Left colon (tissue), 2 donors: ENCODE measurements at regions not wholly inside any gene's neighbourhood (a gene's known extent, or its start where the extent isn't known, plus 50 kb on each side); places are given as distances from the start of the nearest gene placed in this dataset.
"Not testable (repeated sequence)": the region's sequence is repeated elsewhere in the genome, so short reads cannot be mapped to it uniquely, and the experiment has no call there.

Source experiments
- ATAC-seq: fragments of 200-7000 bp; cut with Tn5 transposase; one replicate; pipeline ENCODE4 v1.9.1; 2020; ENCODE audit warnings: mild to moderate bottlenecking, moderate library complexity
- DNase-seq, 2 donors: peaks; one replicate each; pipeline ENCODE4 v3.0.0-alpha.2; 2020
- intact Hi-C, 2 donors: fragments of 100-400 bp; cut with DNase I in 1 of 2; cut with micrococcal nuclease in 1 of 2; formaldehyde crosslinking; loops; one replicate each; pipeline versions ENCODE4 v1.11.2 to v1.14.0; 2022; cut with DNase I, micrococcal nuclease
- donor health status: DM: no; HTN: no; CAD: no.
- donor health status: DM: yes; HTN: yes; CAD: no.

DNA sequence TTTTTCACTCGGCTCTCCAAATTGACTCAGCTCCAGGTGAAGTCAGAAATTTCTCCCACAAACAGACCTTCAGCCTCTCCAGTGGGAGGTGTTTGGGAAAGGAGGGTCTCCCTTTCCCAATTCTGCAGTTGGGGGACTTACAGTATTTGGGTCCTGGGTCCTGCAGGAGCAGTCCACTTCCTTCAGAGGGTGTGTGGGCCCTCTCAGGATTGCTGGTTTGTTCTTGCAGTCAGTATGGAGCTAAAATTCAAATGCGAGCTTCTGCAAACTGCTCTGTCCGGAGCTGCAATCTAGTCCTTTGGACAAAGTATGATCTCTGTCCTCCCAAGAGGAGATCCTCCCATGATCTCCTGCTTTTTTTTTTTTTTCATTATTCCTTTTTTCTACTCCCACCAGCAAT lies 87.9 kb upstream of the MSTN start:
- ATAC-seq (no peak), DNase-seq (no peak)
- intact Hi-C loops = no loop called here

DNA sequence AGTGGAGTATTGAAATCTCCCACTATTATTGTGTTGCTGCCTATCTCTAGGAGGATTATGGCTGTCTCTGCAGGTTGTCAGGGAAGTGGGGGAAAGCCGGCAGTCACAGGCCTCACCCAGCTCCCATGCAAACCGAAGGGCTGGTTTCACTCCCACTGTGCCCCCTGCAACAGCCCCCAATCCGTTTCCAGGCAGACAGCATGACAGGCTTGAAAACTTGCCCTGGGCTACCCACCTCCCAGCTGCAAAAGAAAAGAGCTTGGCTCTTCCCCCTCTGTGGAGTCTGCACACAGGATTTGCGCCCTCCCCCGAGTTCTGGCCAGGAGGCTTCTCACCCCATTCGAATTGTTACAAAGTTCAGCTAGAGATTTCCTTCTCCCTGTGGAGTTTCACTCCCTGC lies 87.4 kb upstream of the MSTN start:
- no peak for DNase-seq
- ATAC-seq = no peak
- intact Hi-C loops = no loop called here

DNA sequence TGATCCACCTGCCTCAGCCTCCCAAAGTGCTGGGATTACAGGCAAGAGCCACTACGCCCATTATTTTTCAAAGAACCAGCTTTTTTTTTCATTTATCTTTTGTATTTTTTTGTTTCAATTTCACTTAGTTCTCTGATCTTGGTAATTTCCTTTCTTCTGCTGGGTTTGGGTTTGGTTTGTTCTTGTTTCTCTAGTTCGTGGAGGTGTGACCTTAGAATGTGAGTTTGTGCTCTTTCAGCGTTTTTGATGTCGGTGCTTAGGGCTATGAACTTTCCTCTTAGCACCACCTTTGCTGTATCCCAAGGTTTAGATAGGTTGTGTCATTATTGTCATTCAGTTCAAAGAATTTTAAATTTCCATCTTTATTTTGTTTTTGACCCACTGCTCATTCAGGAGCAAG lies 86.7 kb upstream of the MSTN start:
- intact Hi-C loops = no loop called here
- no peak for DNase-seq
- ATAC-seq = no peak

DNA sequence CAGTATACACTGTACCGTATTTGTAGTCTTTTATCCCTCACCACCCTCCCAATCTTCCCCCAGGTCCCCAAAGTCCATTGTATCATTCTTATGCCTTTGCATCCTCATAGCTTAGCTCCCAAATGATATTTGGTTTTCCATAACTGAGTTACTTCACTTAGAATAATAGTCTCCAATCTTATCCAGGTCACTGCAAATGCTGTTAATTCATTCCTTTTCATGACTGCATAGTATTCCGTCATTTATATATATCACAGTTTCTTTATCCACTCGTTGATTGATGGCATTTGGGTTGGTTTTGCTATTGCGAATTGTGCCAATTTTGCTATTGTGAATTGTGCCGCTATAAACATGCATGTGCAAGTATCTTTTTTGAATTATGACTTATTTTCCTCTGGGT lies 83.6 kb upstream of the MSTN start:
- intact Hi-C loops, DNase-seq, ATAC-seq: not testable (repeated sequence)

DNA sequence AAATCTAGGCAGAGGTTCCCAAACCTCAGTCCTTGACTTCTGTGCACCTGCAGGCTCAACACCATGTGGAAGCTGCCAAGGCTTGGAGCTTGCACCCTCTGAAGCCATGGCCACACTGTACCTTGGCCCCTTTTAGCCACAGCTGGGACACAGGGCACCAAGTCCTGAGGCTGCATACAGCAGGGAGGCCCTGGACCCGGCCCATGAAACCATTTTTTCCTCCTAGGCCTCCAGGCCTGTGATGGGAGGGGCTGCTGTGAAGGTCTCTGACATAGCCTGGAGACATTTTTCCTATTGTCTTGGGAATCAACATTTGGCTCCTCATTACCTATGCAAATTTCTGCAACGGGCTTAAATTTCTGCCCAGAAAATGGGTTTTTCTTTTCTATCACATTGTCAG lies 77.9 kb upstream of the MSTN start:
- DNase-seq, intact Hi-C loops, ATAC-seq: not testable (repeated sequence)

DNA sequence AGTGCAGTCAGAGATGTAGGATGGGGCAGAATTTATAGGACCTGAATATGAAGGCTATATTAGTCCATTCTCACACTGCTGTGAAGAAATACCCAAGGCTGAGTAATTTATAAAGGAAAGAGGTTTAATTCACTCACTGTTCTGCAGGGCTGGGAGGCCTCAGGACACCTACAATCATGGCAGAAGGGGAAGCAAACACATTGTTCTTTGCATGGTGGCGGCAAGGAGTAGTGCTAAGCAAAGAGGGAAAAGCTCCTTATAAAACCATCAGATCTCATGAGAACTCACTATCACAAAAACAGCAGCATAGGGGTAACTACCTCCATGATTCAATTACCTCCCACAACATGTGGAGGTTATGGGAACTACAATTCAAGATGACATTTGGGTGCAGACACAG lies 76.8 kb upstream of the MSTN start:
- DNase-seq = no peak
- intact Hi-C loops = no loop called here
- no peak for ATAC-seq

DNA sequence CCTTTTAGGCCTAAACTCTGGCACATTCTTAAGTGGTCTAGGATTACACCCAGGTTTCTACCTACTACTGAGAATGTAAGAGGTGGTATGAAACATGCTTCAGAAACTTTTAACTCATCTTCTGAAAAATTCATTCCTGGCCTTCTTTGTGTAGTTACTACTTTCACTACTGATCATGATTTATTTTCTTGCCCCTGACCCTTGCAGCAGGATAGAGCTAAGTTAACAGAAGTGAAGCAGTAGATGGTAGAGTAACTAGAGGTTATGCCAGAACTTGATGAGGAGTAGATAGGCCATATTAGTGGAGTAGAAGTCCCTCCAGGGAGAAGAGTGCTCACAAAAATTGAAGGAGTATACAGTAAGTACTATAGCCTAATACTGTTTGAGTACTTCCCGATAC lies 75.5 kb upstream of the MSTN start:
- DNase-seq (no peak), ATAC-seq (no peak)
- intact Hi-C loops = no loop called here

DNA sequence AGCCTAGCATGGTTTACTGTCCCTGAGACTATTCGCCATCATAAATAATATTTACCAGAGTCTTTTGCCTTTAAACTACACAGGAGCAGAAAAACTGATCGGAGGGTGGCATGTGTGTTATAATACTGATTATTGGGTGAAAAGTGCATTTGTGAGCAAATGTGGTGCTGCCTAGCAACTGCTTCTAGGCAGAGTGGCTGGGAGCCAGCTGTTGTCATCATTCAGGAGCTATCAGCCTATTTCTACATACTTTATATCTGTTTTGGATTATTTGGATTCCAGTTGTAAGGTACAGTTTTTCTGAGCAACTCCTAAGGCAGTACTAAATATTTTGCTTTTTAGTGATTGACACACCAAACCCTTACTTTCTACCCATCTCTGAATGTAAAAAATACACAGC lies 75.0 kb upstream of the MSTN start:
- ATAC-seq = no peak
- intact Hi-C loops = no loop called here
- DNase-seq = no peak

DNA sequence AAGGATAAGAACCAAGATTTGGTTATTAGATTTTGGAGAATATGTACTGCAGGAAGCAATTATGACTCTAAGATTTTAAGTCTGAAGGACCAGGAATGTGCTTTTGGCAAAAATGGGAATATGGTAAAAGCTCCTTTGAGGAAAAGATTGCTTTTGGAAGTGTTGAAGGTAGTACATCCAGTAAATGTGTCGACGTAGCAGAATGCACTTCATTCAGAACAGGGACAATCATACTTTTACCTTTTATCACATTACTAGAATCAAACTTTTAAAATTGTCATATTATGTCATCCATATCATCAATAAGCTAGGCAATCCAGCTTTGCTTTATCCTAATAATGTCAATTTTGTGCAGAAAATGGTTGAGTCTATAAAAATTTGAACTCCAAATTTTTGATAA lies 74.3 kb upstream of the MSTN start:
- DNase-seq = no peak
- no peak for ATAC-seq
- intact Hi-C loops = no loop called here

DNA sequence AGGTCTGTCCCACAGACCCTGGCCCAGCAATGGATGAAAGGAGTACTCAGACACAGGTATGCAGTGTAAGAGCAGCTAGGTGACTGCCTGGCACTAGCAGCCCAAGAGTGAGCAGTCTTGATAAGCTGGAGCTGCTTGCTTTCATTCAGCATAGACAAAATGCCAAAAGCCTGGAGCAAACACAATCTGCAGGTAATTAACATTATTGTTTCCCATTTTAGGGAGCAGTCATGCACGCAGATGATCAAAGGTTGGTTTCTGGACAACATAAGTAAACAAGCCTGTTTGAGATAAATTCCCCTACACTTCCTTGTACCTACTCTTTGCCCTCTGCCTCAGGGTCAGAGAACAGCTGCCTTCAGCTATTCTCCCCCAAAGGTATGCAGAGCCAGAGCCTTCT lies 73.7 kb upstream of the MSTN start:
- intact Hi-C loops = no loop called here
- ATAC-seq (peak; percentile 97), DNase-seq (peak in 1 of 2 donors; percentile 33)

DNA sequence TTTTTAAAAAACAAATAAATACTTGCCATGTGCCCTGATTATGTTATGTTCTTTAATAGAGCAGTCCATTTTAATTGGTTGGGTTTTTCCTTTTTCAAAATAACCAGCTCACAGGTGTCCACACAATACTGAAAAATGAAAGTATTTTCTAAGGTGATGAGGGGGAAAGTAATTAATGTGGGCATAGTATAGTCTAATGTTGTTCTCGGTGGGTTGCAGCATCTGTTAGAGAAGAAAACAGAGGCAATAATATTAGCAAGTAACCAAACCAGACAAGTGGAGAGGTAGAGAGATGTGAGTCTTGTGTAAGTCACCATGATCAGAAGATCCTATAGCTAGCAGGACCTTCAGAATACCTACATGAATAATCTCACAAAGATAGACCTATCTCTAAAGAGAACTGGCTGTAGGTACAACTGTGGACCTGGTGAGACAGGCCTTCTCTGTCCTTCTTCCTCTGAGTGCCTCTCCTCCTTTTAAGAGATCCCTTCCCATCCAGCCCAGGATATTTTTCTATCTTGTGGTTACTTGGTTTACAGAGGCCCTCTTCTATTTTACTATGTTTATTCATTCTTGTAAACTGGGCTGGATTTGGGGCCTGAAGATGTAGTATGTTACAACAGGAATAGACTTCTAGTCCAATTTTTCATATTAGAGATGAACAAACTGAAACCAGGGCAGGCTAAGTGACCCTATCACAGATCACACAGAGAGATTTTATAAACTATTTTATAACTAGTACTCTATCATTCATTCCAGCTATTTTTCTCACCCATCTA lies 67.1 kb upstream of the MSTN start:
- no peak for ATAC-seq

DNA sequence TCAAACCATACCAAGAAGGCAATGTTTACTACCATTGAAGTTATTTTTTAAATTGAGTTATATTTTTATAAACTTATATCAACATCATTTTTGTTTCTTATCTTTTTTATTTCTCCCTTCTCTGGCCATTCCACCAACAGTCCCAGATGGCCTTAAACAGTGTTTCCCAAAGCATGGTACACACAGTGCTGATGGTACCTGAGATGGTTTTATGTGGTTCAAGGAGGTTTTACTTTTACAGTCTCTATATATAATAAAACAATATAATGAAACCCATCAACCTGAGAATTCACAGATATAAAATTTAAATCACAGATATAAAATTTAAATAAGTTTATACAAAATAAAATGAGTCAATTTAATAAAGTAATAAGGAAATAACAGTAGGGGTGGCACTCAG lies 65.1 kb upstream of the MSTN start:
- intact Hi-C loops = no loop called here
- DNase-seq (no peak), ATAC-seq (peak; percentile 96)

More for the DNA sequence above, 67.1 kb upstream of the MSTN start:
- intact Hi-C loops = no loop called here
- no peak for DNase-seq

DNA sequence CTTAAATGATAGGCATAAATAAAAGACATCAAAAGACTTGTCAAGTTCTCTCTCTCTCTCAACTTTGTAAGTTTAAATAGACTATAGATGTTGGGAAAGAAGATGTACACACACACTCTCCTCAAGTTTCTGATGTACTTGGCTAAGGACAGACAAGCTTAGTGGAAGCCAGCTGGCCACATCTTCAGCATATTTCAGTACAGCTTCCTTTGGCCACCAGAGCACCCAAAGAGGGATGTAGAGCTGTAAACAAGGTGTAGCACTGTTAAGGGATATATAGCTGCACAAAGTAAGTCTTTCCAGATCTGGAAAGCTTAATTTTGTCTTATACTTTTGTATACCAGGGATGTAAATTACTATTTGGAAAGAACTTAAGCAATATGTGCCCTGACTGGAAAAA lies 64.3 kb upstream of the MSTN start:
- intact Hi-C loops = no loop called here
- no peak for DNase-seq
- ATAC-seq = peak; percentile 17

DNA sequence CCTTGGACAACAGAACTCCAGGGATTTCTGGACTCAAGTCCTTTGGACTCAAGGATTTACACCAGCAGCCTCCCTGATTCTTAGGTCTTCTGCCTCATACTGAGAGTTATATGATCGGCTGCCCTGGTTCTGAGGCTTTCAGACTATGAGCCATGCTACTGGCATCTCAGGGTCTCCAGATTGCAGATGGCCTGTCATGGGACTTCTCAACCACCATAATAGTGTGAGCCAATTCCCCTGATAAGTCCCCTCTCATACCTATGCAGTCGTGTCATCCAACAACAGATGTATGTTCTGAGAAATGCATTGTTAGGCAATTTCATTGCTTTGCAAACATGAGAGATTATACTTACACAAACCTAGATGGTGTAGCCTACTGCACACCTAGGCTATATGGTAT lies 61.4 kb upstream of the MSTN start:
- ATAC-seq (peak; percentile 41), DNase-seq (no peak)
- intact Hi-C loops = no loop called here

DNA sequence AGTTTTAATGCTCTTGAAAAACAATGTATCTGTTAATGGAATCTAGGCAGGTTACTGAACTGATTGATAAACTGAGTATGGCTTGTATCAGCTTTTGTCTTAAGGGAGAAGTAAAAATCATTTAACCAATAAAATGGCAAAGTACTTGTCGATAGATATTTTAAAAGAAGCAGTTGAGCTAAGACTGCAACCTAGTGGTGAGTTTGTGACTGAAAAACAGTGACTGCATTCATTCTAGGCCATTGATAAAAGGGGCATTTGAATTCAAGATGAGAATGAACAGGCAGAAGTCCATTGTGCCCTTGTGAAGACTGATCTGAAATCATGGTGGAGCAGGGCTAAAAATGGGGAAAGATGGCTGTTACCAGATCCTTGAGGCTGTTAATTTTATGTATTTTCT lies 59.4 kb upstream of the MSTN start:
- ATAC-seq (peak; percentile 40), DNase-seq (no peak)
- intact Hi-C loops = no loop called here

DNA sequence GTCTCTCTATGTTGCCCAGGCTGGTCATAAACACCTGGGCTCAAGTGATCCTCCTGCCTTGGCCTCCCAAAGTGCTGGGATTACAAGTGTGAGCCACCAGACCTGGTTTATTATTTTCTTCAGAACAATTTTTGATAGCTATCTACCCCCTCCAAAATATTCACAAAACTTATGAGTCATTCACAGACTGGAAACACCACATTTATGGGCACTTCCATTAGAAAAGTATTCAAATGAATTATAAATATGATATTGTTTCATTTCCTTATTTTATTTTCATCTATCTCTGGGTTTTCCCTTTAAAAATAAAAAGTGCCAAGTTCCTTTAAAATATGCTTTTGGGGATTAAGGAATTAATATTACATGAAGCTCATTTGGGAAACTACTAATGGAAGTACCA lies 58.8 kb upstream of the MSTN start:
- intact Hi-C loops = no loop called here
- DNase-seq (no peak), ATAC-seq (no peak)

DNA sequence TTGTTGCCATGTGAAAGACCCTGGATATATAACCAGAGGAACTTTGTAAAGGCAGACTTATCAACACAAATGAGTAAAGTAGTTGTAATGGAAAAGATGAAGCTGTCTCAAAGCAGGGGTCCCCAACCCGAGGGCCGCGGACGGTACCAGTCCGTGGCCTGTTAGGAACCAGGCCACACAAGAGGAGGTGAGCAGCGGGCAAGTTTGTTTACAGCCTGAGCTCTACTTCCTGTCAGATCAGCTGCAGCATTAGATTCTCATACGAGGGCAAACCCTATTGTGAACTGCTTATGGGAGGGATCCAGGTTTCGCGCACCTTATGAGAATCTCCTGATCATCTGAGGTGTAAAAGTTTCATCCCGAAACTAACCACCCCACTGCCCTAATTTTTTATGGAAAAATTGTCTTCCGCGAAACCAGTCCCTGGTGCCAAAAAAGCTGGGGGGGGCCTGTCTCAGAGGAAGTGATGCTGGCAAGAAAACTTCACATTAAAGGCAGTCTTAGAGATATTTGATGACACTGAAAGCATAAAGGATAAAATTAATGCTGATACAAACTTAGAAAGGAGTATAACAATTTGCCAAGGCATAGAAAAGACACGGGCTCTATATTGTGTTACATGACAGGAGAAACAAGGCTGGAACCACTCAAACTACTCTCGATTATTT lies 57.5 kb upstream of the MSTN start:
- intact Hi-C loops = no loop called here
- DNase-seq = no peak
- ATAC-seq = no peak

DNA sequence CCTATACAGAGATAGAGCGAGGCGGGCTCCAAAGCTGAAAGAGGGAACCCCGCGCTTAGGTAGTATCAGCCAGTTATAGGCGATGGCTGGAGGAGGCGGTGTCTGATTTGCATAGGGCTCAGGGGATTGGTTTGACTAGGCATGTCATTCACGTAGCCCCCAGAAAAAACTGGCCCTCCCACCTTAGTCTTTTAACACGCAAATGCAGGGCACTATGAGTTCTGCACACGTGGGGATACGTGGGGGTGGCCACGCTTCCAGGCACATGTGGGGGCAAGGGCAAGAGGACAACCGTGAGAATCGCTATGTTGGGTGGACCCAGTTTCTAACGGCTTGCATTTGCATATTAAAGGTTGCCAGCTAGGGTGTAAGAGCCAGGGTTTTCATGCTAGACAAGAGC lies 56.7 kb upstream of the MSTN start:
- intact Hi-C loops = no loop called here
- no peak for DNase-seq
- no peak for ATAC-seq

DNA sequence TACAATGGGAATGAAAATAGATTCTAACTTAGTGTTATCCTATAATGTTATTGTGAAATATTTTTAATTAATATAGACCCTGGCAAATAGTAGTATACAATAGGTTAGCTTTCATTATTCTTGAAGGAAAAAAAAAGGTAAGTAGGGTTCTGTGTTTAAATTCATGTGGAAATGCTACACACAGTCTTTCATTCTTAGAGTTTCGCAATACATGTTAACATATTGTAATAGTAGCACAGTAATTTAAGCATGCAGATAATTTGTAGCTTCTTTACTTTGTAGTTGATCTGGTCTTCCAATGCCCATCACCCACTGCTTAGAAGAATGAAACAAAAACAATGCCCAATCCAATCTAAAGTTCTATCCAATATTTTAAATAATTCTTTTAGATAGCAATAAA lies 54.8 kb upstream of the MSTN start:
- intact Hi-C loops = no loop called here
- no peak for ATAC-seq
- no peak for DNase-seq

DNA sequence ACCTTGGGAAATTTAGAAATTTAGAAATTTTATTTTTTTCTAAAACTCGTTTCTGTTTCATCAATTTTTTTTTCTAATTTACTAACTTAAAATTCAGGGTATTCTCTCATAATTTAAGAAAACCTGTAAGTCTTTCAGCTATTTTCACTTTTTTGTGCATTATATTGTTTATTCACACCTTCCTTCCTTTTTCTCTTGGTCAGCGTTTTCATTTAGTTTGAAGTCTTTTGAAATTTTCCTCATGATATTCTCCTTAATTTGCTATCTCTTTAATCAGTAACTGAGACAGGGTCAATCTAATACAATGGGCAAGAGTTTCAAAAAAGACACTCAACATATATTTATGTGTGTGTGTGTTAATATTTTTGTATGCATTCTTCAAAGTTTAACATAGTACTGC lies 50.5 kb upstream of the MSTN start:
- intact Hi-C loops = no loop called here
- ATAC-seq (no peak), DNase-seq (no peak)
